Activated T-helper 2 cell treated with anti-CD3 and anti-CD28 coated beads, Interferon-gamma antibody, Interleukin-2, Interleukin-4, amounts not matched to agents 10 μg/mL and 5 μg/mL and 100 μg/mL, durations not matched to agents 14 hours and 24 hours and 36 hours (primary cell): ENCODE measurements at regions not wholly inside any gene's neighbourhood (a gene's known extent, or its start where the extent isn't known, plus 50 kb on each side); places are given as distances from the start of the nearest gene placed in this dataset.

Experiments
- DNase-seq: peaks from one replicate; pipeline ENCODE4 v3.0.0; 2021; ENCODE audit warnings: low spot score
- H3K27ac Mint-ChIP-seq: one replicate; pipeline ENCODE4 v1.8.0; 2021; ENCODE audit warnings: mixed read lengths
- H3K27me3 Mint-ChIP-seq: one replicate; pipeline ENCODE4 v1.8.0; 2021; ENCODE audit warnings: low read depth, mixed read lengths
- H3K36me3 Mint-ChIP-seq: one replicate; pipeline ENCODE4 v1.8.0; 2021; ENCODE audit warnings: low read depth, mixed read lengths
- H3K4me1 Mint-ChIP-seq: one replicate; pipeline ENCODE4 v1.8.0; 2021; ENCODE audit warnings: low read depth, mixed read lengths
- H3K4me3 Mint-ChIP-seq: one replicate; pipeline ENCODE4 v1.8.0; 2021; ENCODE audit warnings: low read depth, mild to moderate bottlenecking, moderate library complexity, mixed read lengths
- H3K9me3 Mint-ChIP-seq: one replicate; pipeline ENCODE4 v1.8.0; 2021; ENCODE audit warnings: mixed read lengths
- intact Hi-C: fragments of 100-400 bp; cut with micrococcal nuclease; formaldehyde crosslinking; loops from one replicate; pipeline ENCODE4 v1.15.1; 2023

- intact Hi-C loops: no loop called here
- no peaks in the 10 kb centered on the region for H3K36me3 Mint-ChIP-seq
- H3K27me3 Mint-ChIP-seq: no peaks in the 10 kb centered on the region
- no peak overlapping the region for H3K4me3 Mint-ChIP-seq
- DNase-seq: no peak
- no peak overlapping the region for H3K27ac Mint-ChIP-seq
- peaks cover 17% of the 10 kb centered on the region for H3K9me3 Mint-ChIP-seq
- H3K4me1 Mint-ChIP-seq: no peaks in the 10 kb centered on the region
Measured at GRCh38 chr14:42335918-42336317, 729.2 kb downstream of the LRFN5 start.

GRCh38 chr14:42334931-42335330 is 728.3 kb downstream of the LRFN5 start:
- Mint-ChIP-seq H3K27ac (no peak overlapping the region), H3K4me1 (no peaks in the 10 kb centered on the region), H3K36me3 (no peaks in the 10 kb centered on the region), H3K9me3 (peaks cover 15% of the 10 kb centered on the region), H3K27me3 (no peaks in the 10 kb centered on the region), H3K4me3 (no peak overlapping the region)
- intact Hi-C loops: no loop called here
- DNase-seq: no peak

DNA sequence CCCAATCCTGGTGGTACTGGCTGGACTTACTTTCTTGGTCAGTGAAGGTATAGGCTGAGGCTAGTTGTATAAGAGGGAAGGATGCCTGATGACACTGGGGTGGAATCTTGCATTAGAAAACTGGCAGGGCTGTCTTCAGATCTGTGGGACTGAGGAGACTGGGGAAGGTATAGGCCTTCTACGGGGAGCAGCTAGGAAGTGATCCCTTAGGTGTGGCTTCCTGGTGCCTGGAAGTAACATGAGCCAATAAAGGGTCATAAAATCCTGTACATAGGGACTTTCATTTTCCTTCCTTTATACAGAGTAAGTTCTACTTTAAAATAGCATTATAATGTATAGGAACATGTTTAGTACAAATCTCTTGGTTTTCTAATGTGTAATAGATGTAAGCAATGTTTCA is 716.8 kb downstream of the LRFN5 start:
- intact Hi-C loops: no loop called here
- peaks cover 72% of the 10 kb centered on the region for H3K9me3 Mint-ChIP-seq

GRCh38 chr14:42322531-42323284 is 716.0 kb downstream of the LRFN5 start:
- H3K9me3 Mint-ChIP-seq: peaks cover 73% of the 10 kb centered on the region
- no peak overlapping the region for H3K27ac Mint-ChIP-seq
- intact Hi-C loops: no loop called here
- H3K4me1 Mint-ChIP-seq: no peaks in the 10 kb centered on the region
- H3K4me3 Mint-ChIP-seq: no peak overlapping the region
- H3K36me3 Mint-ChIP-seq: no peaks in the 10 kb centered on the region
- H3K27me3 Mint-ChIP-seq: no peaks in the 10 kb centered on the region
- no peak for DNase-seq

More for the DNA sequence above, 716.8 kb downstream of the LRFN5 start:
- Mint-ChIP-seq H3K4me3 (no peak overlapping the region), H3K27ac (no peak overlapping the region), H3K4me1 (no peaks in the 10 kb centered on the region), H3K27me3 (no peaks in the 10 kb centered on the region), H3K36me3 (no peaks in the 10 kb centered on the region)
- no peak for DNase-seq

DNA sequence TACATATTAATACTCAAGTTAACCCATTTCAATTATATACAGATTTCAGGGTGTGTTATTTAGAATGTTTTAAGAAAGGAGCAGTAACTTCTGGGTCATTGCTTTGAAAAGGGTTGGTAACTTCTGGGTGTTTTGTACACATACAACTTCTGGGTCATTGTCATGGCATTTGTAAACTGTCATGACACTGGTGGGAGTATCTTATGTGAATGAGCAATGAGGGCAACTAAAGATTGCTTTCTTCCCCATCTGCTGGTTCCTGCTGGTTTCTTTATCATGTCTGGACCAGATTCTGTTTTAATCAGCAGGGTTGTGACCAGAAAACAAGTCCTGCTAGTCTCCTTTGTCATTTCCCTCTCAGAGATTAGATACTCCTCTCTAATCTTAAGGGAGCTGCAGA is 713.3 kb downstream of the LRFN5 start:
- H3K36me3 Mint-ChIP-seq: no peaks in the 10 kb centered on the region
- H3K9me3 Mint-ChIP-seq: peaks cover 59% of the 10 kb centered on the region
- H3K27me3 Mint-ChIP-seq: no peaks in the 10 kb centered on the region
- H3K4me1 Mint-ChIP-seq: no peaks in the 10 kb centered on the region
- H3K27ac Mint-ChIP-seq: no peak overlapping the region
- intact Hi-C loops: no loop called here
- no peak overlapping the region for H3K4me3 Mint-ChIP-seq
- DNase-seq: no peak

DNA sequence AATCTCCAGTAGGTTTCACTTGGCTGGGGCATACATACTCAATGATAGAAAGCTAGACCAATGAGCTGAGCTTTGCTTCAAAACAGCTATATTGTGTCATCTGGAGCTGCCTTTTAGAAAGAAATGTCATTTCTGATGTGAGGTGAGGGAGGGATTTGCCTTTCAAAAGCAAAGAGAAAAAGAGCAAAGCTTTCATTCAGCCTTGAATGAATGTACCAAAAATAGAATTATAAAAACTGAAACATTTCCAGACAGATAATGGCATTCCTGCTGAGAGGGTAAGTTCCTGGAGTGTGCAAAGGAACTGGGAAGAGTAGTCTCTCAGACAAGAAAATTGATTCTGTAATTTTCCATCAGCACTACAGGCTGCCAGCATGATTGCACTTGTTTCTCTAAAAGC is 710.0 kb downstream of the LRFN5 start:
- DNase-seq: no peak
- Mint-ChIP-seq H3K27ac (no peak overlapping the region), H3K4me3 (no peak overlapping the region), H3K9me3 (peaks cover 46% of the 10 kb centered on the region), H3K4me1 (no peaks in the 10 kb centered on the region), H3K36me3 (no peaks in the 10 kb centered on the region), H3K27me3 (no peaks in the 10 kb centered on the region)
- intact Hi-C loops: no loop called here

DNA sequence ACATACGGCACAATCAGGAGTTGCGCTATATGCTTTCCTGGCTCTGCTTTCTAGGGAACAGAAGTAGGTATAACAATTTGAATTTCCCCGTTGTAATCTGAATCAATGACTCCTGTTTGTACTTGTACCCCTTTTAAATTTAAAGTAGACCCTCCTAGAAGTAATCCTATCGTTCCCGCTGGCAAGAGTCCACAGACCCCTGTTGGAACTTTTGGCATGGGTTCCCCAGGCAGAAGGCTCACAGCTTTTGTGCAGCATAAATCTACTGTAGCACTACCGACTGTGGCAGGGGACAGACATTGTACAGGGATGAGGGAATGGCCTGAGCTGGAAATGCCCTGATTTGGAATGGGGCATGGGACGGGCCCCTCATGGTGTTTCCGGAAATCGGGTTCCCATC is 705.2 kb downstream of the LRFN5 start:
- H3K4me3 Mint-ChIP-seq: no peak overlapping the region
- H3K4me1 Mint-ChIP-seq: no peaks in the 10 kb centered on the region
- no peaks in the 10 kb centered on the region for H3K36me3 Mint-ChIP-seq
- H3K27me3 Mint-ChIP-seq: no peaks in the 10 kb centered on the region
- peaks cover 56% of the 10 kb centered on the region for H3K9me3 Mint-ChIP-seq
- no peak overlapping the region for H3K27ac Mint-ChIP-seq
- intact Hi-C loops: no loop called here
- DNase-seq: no peak

DNA sequence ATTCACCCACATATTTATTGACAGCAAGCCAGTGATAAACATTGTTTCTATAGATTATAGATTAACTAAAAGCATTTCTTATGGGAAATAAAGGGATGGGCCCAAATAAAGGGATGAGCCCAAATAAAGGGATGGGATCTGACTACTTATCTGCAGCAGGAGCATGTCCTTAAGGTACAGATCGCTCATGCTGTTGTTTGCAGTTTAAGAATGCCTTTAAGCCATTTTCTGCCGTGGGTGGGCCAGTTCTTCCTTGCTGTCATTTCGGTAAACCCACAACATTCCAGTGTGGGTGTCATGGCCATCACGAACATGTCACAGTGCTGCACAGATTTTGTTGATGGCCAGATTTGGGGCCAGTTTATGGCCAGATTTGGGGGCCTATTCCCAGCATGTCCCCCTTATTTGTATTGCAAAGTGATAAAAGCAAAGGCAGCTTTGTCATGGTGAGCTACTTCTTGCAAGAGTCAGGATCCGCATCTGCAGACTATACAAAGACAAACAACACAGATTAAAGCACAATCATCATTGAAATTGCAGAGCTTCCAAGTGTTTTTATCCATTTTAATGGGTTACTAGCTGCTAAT is 700.7 kb downstream of the LRFN5 start:
- Mint-ChIP-seq H3K27ac (no peak overlapping the region), H3K4me3 (no peak overlapping the region), H3K36me3 (no peaks in the 10 kb centered on the region), H3K9me3 (peaks cover 64% of the 10 kb centered on the region), H3K4me1 (no peaks in the 10 kb centered on the region), H3K27me3 (no peaks in the 10 kb centered on the region)
- DNase-seq: no peak
- intact Hi-C loops: no loop called here

DNA sequence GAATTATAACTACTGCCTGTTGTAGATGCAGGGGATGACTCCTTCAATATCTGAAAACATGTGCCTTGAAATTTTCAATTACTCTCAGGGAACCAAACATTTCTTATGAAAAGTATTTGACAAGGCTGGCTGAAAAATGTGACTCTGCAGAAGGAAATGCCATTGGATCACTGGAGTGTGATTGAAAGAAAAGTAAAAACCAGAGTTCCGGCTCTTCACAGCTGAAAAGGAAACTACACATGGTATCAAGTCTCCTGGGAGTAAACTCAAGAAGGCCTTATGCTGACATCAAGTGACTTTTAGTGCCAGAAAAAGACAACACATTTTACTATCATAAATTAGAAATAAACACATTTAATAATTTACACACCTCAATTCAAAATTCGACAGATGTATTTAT is 693.0 kb downstream of the LRFN5 start:
- intact Hi-C loops: no loop called here
- H3K9me3 Mint-ChIP-seq: peaks cover 19% of the 10 kb centered on the region
- no peaks in the 10 kb centered on the region for H3K36me3 Mint-ChIP-seq
- no peaks in the 10 kb centered on the region for H3K4me1 Mint-ChIP-seq
- H3K27ac Mint-ChIP-seq: no peak overlapping the region
- H3K27me3 Mint-ChIP-seq: no peaks in the 10 kb centered on the region
- DNase-seq: no peak
- no peak overlapping the region for H3K4me3 Mint-ChIP-seq

- intact Hi-C loops: no loop called here
- no peaks in the 10 kb centered on the region for H3K27me3 Mint-ChIP-seq
Measured at GRCh38 chr14:42293180-42293579, 686.5 kb downstream of the LRFN5 start.

GRCh38 chr14:42277840-42278239 is 671.2 kb downstream of the LRFN5 start:
- no peaks in the 10 kb centered on the region for H3K4me1 Mint-ChIP-seq

More at GRCh38 chr14:42293180-42293579, 686.5 kb downstream of the LRFN5 start:
- DNase-seq: no peak
- Mint-ChIP-seq H3K4me3 (no peak overlapping the region), H3K36me3 (no peaks in the 10 kb centered on the region), H3K4me1 (no peaks in the 10 kb centered on the region), H3K9me3 (peaks cover 33% of the 10 kb centered on the region), H3K27ac (no peak overlapping the region)

GRCh38 chr14:42269234-42269633 is 662.6 kb downstream of the LRFN5 start:
- Mint-ChIP-seq H3K4me3 (no peak overlapping the region), H3K36me3 (no peaks in the 10 kb centered on the region), H3K9me3 (peaks cover 43% of the 10 kb centered on the region), H3K27ac (no peak overlapping the region), H3K4me1 (no peaks in the 10 kb centered on the region), H3K27me3 (no peaks in the 10 kb centered on the region)
- intact Hi-C loops: no loop called here
- DNase-seq: no peak

More at GRCh38 chr14:42277840-42278239, 671.2 kb downstream of the LRFN5 start:
- Mint-ChIP-seq H3K27me3 (no peaks in the 10 kb centered on the region), H3K9me3 (peaks cover 58% of the 10 kb centered on the region), H3K4me3 (no peak overlapping the region), H3K27ac (no peak overlapping the region), H3K36me3 (no peaks in the 10 kb centered on the region)
- no peak for DNase-seq
- intact Hi-C loops: no loop called here

DNA sequence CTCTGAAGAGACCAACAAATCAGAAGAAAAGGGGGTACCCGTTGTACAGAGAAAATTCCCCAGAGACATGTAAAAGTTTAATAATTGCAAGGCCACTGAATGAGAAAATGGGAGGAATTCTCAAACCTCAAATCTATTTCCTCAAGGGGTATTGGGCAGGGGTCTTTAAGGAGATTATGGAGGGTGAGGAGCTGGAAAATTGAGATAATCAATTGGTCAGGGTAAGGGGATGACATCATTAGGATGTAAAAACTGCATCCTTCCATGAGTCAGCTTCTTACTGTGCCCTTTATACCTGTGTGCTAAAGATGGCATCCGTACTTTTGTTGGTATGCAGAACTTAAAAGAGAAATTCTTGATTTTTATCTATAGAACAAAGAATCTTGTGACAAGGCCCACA is 641.5 kb downstream of the LRFN5 start:
- intact Hi-C loops: no loop called here
- Mint-ChIP-seq H3K36me3 (no peaks in the 10 kb centered on the region), H3K27me3 (no peaks in the 10 kb centered on the region), H3K4me3 (no peak overlapping the region), H3K9me3 (peaks cover 44% of the 10 kb centered on the region), H3K4me1 (no peaks in the 10 kb centered on the region), H3K27ac (no peak overlapping the region)
- no peak for DNase-seq
